HCT116 (cell line): ENCODE measurements at regions not wholly inside any gene's neighbourhood (a gene's known extent, or its start where the extent isn't known, plus 50 kb on each side); places are given as distances from the start of the nearest gene placed in this dataset.

Experiments used
- ATAC-seq: fragments of 200-7000 bp; cut with Tn5 transposase; 2 replicates; pipeline ENCODE4 v1.9.1; 2020; ENCODE audit warnings: mild to moderate bottlenecking, moderate library complexity
- BruUV-seq: library from RNA; stranded (reverse); fragments of 400-500 nt; replicated peaks from 2 replicates; lab custom pipeline; 2021; lab: Mats Ljungman, UMichigan
- CTCF ChIA-PET: fragments of 300-600 bp; sonication (Branson Sonifier 250); formaldehyde crosslinking; loops from one replicate; lab custom pipeline; 2021; ENCODE audit warnings: antibody characterized with exemption; lab: Charles Lee
- POLR2A ChIA-PET: fragments of 300-600, 350-600 bp; sonication (Branson Sonifier 250); formaldehyde crosslinking; loops from one replicate; lab custom pipeline; 2021; ENCODE audit warnings: antibody characterized with exemption; lab: Charles Lee
- RAD21 ChIA-PET, 2 experiments: fragments of 300-600 bp; sonication (Branson Sonifier 250); formaldehyde crosslinking; loops; one replicate each; lab custom pipeline; 2023; ENCODE audit warnings: low total read pairs in 2 of 2; ENCODE audit not compliant: uncharacterized antibody in 2 of 2, unreplicated experiment in 2 of 2, low non-redundant PET in 1 of 2; lab: Charles Lee
- DNase-seq: peaks from one replicate; pipeline ENCODE4 v3.0.0-alpha.2; 2010; ENCODE audit warnings: low read depth, low spot score
- H2AFZ ChIP-seq: fragments of 200-600 bp; shearing (Covaris generic), sonication (generic); 2 replicates; pipeline ENCODE4 v1.6.1; 2017; ENCODE audit warnings: low read depth, mixed run types, mixed read lengths, antibody characterized with exemption, low read length; ENCODE audit not compliant: poor library complexity, severe bottlenecking
- H3K27ac ChIP-seq: 2 replicates; pipeline ENCODE4 v1.5.1; 2012; ENCODE audit warnings: low read depth, low read length
- H3K27me3 ChIP-seq: fragments of 200-600 bp; sonication (generic); 2 replicates; pipeline ENCODE4 v1.6.1; 2016; ENCODE audit warnings: mixed run types, low read length, mixed read lengths; ENCODE audit not compliant: insufficient read depth
- H3K36me3 ChIP-seq, 2 experiments: fragments of 200-500 bp in 1 of 2; fragments of 200-600 bp in 1 of 2; sonication (Bioruptor generic) in 1 of 2; sonication (generic) in 1 of 2; 2 replicates each; pipeline versions ENCODE4 v1.5.1 to v1.6.1; 2014 to 2016; ENCODE audit warnings: low read length in 2 of 2, inconsistent platforms in 1 of 2, mixed read lengths in 1 of 2, mixed run types in 1 of 2; ENCODE audit not compliant: insufficient read depth in 2 of 2, control insufficient read depth in 1 of 2
- H3K4me1 ChIP-seq, 2 experiments: fragments of 200-600 bp in 1 of 2; sonication (generic) in 1 of 2; 2 replicates each; pipeline versions ENCODE4 v1.5.1 to v1.6.1; 2012 to 2017; ENCODE audit warnings: low read length in 2 of 2, inconsistent platforms in 1 of 2, mild to moderate bottlenecking in 1 of 2, mixed read lengths in 1 of 2, mixed run types in 1 of 2, moderate library complexity in 1 of 2; ENCODE audit not compliant: insufficient read depth in 2 of 2, control insufficient read depth in 1 of 2
- H3K4me2 ChIP-seq: fragments of 200-600 bp; sonication (generic); 2 replicates; pipeline ENCODE4 v1.6.1; 2017; ENCODE audit warnings: mixed run types, low read length, mixed read lengths
- H3K4me3 ChIP-seq, 2 experiments: fragments of 200-600 bp in 1 of 2; sonication (generic) in 1 of 2; replicated peaks in 1 of 2; 2 replicates each; pipeline ENCODE4 v1.5.1; 2011 to 2016; ENCODE audit warnings: low read length in 2 of 2, control low read depth in 1 of 2, low read depth in 1 of 2, mild to moderate bottlenecking in 1 of 2, mixed read lengths in 1 of 2, mixed run types in 1 of 2
- H3K79me2 ChIP-seq: fragments of 200-600 bp; sonication (generic); 2 replicates; pipeline ENCODE4 v1.6.1; 2017; ENCODE audit warnings: mild to moderate bottlenecking, mixed run types, low read length, moderate library complexity, mixed read lengths; ENCODE audit not compliant: insufficient read depth
- H3K9ac ChIP-seq: fragments of 200-600 bp; sonication (generic); 2 replicates; pipeline ENCODE4 v1.6.1; 2016; ENCODE audit warnings: low read length, mixed read lengths
- H3K9me2 ChIP-seq: fragments of 200-600 bp; sonication (generic), shearing (Covaris generic); 2 replicates; pipeline ENCODE4 v1.6.1; 2017; ENCODE audit warnings: mixed run types, mild to moderate bottlenecking, moderate library complexity; ENCODE audit not compliant: insufficient read depth
- H3K9me3 ChIP-seq, 2 experiments: fragments of 200-500 bp in 1 of 2; fragments of 200-600 bp in 1 of 2; sonication (Bioruptor generic) in 1 of 2; sonication (generic) in 1 of 2; 2 replicates each; pipeline ENCODE4 v1.6.1; 2014 to 2017; ENCODE audit warnings: low read length in 2 of 2, mixed read lengths in 2 of 2, inconsistent platforms in 1 of 2, low read depth in 1 of 2, mild to moderate bottlenecking in 1 of 2, mixed run types in 1 of 2, moderate library complexity in 1 of 2; ENCODE audit not compliant: control insufficient read depth in 1 of 2, insufficient read depth in 1 of 2
- H4K20me1 ChIP-seq: fragments of 200-600 bp; sonication (generic), shearing (Covaris generic); 2 replicates; pipeline ENCODE4 v1.6.1; 2017; ENCODE audit warnings: mixed run types, mild to moderate bottlenecking, moderate library complexity; ENCODE audit not compliant: insufficient read depth
- CBX3 ChIP-seq: IDR thresholded peaks from 2 replicates; pipeline ENCODE4 v1.6.1; 2012; ENCODE audit warnings: low read depth
- CEBPB ChIP-seq: IDR thresholded peaks from 2 replicates; pipeline ENCODE4 v1.6.1; 2012; ENCODE audit warnings: low read depth
- ELF1 ChIP-seq: IDR thresholded peaks from 2 replicates; pipeline ENCODE4 v1.6.1; 2012; ENCODE audit warnings: low read depth, borderline replicate concordance
- EZH2 ChIP-seq: fragments of 200-600 bp; sonication (generic); IDR thresholded peaks from 2 replicates; pipeline ENCODE4 v1.6.1; 2017; ENCODE audit warnings: antibody characterized with exemption, mixed run types
- EZH2phosphoT487 ChIP-seq: fragments of 200-600 bp; IDR thresholded peaks from 2 replicates; pipeline ENCODE4 v1.6.1; 2018; ENCODE audit warnings: antibody characterized with exemption, borderline replicate concordance
- FOSL1 ChIP-seq: IDR thresholded peaks from 2 replicates; pipeline ENCODE4 v1.6.1; 2012; ENCODE audit warnings: low read depth
- POLR2A ChIP-seq: IDR thresholded peaks from 2 replicates; pipeline ENCODE4 v1.7.0; 2011; ENCODE audit warnings: borderline replicate concordance; ENCODE audit not compliant: insufficient read depth, insufficient read length; ENCODE audit errors: extremely low read depth
- POLR2AphosphoS5 ChIP-seq: IDR thresholded peaks from 2 replicates; pipeline ENCODE4 v1.6.1; 2011; ENCODE audit warnings: mild to moderate bottlenecking, low read depth, low read length, moderate library complexity
- RAD21 ChIP-seq: IDR thresholded peaks from 2 replicates; pipeline ENCODE4 v1.6.1; 2012; ENCODE audit warnings: low read depth, mild to moderate bottlenecking
- SIN3A ChIP-seq: IDR thresholded peaks from 2 replicates; pipeline ENCODE4 v1.6.1; 2012; ENCODE audit warnings: low read depth
- SP1 ChIP-seq: IDR thresholded peaks from 2 replicates; pipeline ENCODE4 v1.6.1; 2012; ENCODE audit warnings: low read depth
- SRF ChIP-seq: IDR thresholded peaks from 2 replicates; pipeline ENCODE4 v1.6.1; 2012; ENCODE audit warnings: low read depth
- YY1 ChIP-seq: IDR thresholded peaks from 2 replicates; pipeline ENCODE4 v1.6.1; 2011; ENCODE audit warnings: low read length, low read depth, moderate library complexity, mild to moderate bottlenecking; ENCODE audit not compliant: insufficient replicate concordance; ENCODE audit errors: extremely low read depth
- ZFX ChIP-seq: fragments of 450-650 bp; IDR thresholded peaks from 2 replicates; pipeline ENCODE4 v1.6.1; 2017
- ZNF274 ChIP-seq: fragments of 200-500 bp; sonication (Bioruptor generic); IDR thresholded peaks from 2 replicates; pipeline ENCODE4 v1.6.1; 2014; ENCODE audit warnings: mild to moderate bottlenecking, low read depth, low read length, inconsistent platforms
- intact Hi-C: fragments of 100-400 bp; cut with micrococcal nuclease; formaldehyde crosslinking; loops from 2 replicates; pipeline ENCODE4 v1.10.0; 2022
- TF ChIP-seq, protein P1 (sequence below): IDR thresholded peaks from 2 replicates; pipeline ENCODE4 v1.6.1; 2012
- TF ChIP-seq, protein P2 (sequence below): IDR thresholded peaks from 2 replicates; pipeline ENCODE4 v1.6.1; 2012; ENCODE audit warnings: low read depth

DNA sequence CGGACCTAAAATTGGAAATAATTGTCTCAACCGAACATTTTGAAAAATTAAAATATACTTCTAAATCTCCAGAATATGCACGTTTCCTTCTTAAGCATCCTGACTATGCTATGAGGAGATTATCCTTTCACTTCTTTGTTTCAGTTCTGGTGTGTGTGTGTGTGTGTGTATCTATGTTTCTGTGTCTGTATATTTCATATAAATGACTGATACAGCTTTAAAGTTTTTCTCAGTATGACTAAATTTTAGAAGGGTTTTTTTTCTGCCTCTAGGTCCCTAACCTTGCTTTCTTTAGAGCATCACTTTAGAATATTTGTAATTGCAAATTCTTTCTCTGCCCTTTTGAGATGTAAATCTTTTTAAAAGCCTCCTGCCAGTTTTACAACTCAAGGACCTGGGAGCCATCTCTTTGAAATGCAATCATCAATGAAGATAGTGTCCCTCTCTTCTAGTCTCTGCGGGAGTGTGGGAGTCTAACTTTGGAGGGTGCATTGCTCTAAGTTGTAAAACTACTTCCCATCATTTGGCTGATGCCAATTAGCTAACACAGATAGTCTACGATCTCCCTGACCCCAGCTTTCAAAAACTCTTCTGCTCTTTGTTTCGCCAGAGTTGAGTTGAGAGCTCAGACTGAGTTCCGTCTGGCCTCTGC lies 782.0 kb upstream of the ZWINT start:
- ChIA-PET RAD21 (no interaction called here), POLR2A (no interaction called here), CTCF (no interaction called here)
- H3K4me2 ChIP-seq = no peak overlapping the region
- H4K20me1 ChIP-seq = no peaks in the 10 kb centered on the region
- no TSS peak for BruUV-seq
- TF ChIP-seq SP1 (no peak), CEBPB (no peak), YY1 (no peak), FOSL1 (no peak), SRF (no peak), EZH2 (no peak), EZH2phosphoT487 (no peak)
- TF ChIP-seq, protein P1, sequence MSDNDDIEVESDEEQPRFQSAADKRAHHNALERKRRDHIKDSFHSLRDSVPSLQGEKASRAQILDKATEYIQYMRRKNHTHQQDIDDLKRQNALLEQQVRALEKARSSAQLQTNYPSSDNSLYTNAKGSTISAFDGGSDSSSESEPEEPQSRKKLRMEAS = no peak
- no peaks in the 10 kb centered on the region for H3K27me3 ChIP-seq
- H3K9ac ChIP-seq = no peak overlapping the region
- no peaks in the 10 kb centered on the region for H3K9me2 ChIP-seq
- ATAC-seq (no peak), DNase-seq (no peak)
- H3K4me3 ChIP-seq = no peak overlapping the region
- H2AFZ ChIP-seq = no peak overlapping the region
- H3K36me3 ChIP-seq = no peaks in the 10 kb centered on the region
- intact Hi-C loops = no loop called here
- no peak overlapping the region for H3K27ac ChIP-seq
- no peaks in the 10 kb centered on the region for H3K4me1 ChIP-seq
- no peaks in the 10 kb centered on the region for H3K79me2 ChIP-seq
- peaks cover 8 to 10% of the 10 kb centered on the region in 2 experiments; a peak in 2 of 4 replicates for H3K9me3 ChIP-seq

DNA sequence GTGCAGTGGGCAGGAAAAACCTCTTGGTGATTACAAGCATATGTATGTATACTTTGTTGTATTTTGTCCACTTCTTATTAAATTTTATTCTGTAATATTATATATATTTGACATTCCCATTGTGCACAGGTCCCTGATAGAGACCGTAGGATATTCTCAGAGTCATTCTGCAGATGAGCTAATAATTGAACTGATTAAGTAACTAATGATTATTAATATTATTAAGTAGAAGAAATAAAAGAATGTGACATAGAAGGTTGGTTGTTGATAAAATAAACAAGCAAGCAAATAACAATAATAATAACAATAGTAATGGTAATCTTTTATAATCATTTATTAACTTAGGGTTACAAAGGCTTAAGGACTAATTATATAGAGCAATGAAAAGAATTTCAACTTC lies 780.6 kb upstream of the ZWINT start:
- intact Hi-C loops = no loop called here
- ATAC-seq = no peak
- BruUV-seq = no TSS peak

More for the DNA sequence above, 780.6 kb upstream of the ZWINT start:
- Histone ChIP-seq H3K79me2 (no peaks in the 10 kb centered on the region), H3K4me2 (no peak overlapping the region), H3K4me1 (no peaks in the 10 kb centered on the region), H3K36me3 (no peaks in the 10 kb centered on the region), H3K4me3 (no peak overlapping the region)
- CTCF ChIA-PET = no interaction called here
- TF ChIP-seq ZFX (no peak), EZH2phosphoT487 (no peak), CBX3 (no peak), YY1 (no peak), POLR2A (no peak), RAD21 (no peak), ZNF274 (no peak), SIN3A (no peak), ELF1 (no peak), CEBPB (no peak), POLR2AphosphoS5 (no peak)
- TF ChIP-seq, protein P2, sequence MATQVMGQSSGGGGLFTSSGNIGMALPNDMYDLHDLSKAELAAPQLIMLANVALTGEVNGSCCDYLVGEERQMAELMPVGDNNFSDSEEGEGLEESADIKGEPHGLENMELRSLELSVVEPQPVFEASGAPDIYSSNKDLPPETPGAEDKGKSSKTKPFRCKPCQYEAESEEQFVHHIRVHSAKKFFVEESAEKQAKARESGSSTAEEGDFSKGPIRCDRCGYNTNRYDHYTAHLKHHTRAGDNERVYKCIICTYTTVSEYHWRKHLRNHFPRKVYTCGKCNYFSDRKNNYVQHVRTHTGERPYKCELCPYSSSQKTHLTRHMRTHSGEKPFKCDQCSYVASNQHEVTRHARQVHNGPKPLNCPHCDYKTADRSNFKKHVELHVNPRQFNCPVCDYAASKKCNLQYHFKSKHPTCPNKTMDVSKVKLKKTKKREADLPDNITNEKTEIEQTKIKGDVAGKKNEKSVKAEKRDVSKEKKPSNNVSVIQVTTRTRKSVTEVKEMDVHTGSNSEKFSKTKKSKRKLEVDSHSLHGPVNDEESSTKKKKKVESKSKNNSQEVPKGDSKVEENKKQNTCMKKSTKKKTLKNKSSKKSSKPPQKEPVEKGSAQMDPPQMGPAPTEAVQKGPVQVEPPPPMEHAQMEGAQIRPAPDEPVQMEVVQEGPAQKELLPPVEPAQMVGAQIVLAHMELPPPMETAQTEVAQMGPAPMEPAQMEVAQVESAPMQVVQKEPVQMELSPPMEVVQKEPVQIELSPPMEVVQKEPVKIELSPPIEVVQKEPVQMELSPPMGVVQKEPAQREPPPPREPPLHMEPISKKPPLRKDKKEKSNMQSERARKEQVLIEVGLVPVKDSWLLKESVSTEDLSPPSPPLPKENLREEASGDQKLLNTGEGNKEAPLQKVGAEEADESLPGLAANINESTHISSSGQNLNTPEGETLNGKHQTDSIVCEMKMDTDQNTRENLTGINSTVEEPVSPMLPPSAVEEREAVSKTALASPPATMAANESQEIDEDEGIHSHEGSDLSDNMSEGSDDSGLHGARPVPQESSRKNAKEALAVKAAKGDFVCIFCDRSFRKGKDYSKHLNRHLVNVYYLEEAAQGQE = no peak
- TF ChIP-seq, all 23 proteins: peak for 0
- Histone ChIP-seq H3K9me3 (peaks cover 5 to 10% of the 10 kb centered on the region in 2 experiments; a peak in 2 of 4 replicates), H4K20me1 (no peaks in the 10 kb centered on the region), H3K27ac (no peak overlapping the region), H2AFZ (no peak overlapping the region), H3K9me2 (no peaks in the 10 kb centered on the region), H3K9ac (no peak overlapping the region), H3K27me3 (no peaks in the 10 kb centered on the region)
- DNase-seq = no peak
- ChIA-PET POLR2A (no interaction called here), RAD21 (no interaction called here)
